ENCODE measurements at regions not wholly inside any gene's neighbourhood (a gene's known extent, or its start where the extent isn't known, plus 50 kb on each side); places are given as distances from the start of the nearest gene placed in this dataset.

- H3K18ac ChIP-seq (ENCODE audit: extremely low read depth, low read length), result no peak overlapping the region
- H3K14ac ChIP-seq (ENCODE audit: insufficient read length), result no peak overlapping the region
- DNase-seq (ENCODE audit: low read depth in 1 of 2, low spot score in 2 of 2), result no peak
- no peak overlapping the region for H3K9ac ChIP-seq (replicated peaks in 1 of 4; ENCODE audit: extremely low read depth in 1 of 4, low read depth in 3 of 4, low read length in 3 of 4)
- H2AK5ac ChIP-seq (ENCODE audit: low read depth, low read length), result no peak overlapping the region
- H4K91ac ChIP-seq (replicated peaks; ENCODE audit: insufficient read length, low read length), result no peak overlapping the region
- no peaks in the 10 kb centered on the region for H4K20me1 ChIP-seq (replicated peaks in 1 of 2; ENCODE audit: control insufficient read depth in 1 of 2, insufficient read depth in 2 of 2, low read length in 2 of 2)
- FAIRE-seq, result no peak
- no peak overlapping the region for H2BK120ac ChIP-seq (replicated peaks; ENCODE audit: low read depth, low read length)
- no peak overlapping the region for H3K4ac ChIP-seq (replicated peaks; ENCODE audit: insufficient read length, low read depth, low read length)
- H3K4me3 ChIP-seq (ENCODE audit: extremely low read depth in 1 of 4, insufficient read depth in 2 of 4, low read depth in 3 of 4, low read length in 4 of 4), result no peak overlapping the region
- no peak overlapping the region for H3K56ac ChIP-seq (replicated peaks; ENCODE audit: insufficient read length, low read depth, low read length)
- no peak overlapping the region for H4K8ac ChIP-seq (ENCODE audit: extremely low read depth, insufficient read depth, low read length)
- H2AFZ ChIP-seq (ENCODE audit: low read length), result no peak overlapping the region
- no peaks in the 10 kb centered on the region; a peak in 1 of 7 replicates for H3K4me1 ChIP-seq (replicated peaks in 1 of 4; ENCODE audit: control insufficient read depth in 3 of 4, insufficient read depth in 4 of 4, low read length in 3 of 4)
- no peak overlapping the region for H3K27ac ChIP-seq (ENCODE audit: low read depth, low read length)
- no peaks in the 10 kb centered on the region for H3K9me3 ChIP-seq (ENCODE audit: insufficient read depth in 2 of 2, low read depth in 1 of 2, low read length in 1 of 2)
- H2BK12ac ChIP-seq (ENCODE audit: low read depth, low read length), result no peak overlapping the region
- H3K23me2 ChIP-seq (ENCODE audit: low read depth, low read length), result no peaks in the 10 kb centered on the region
- no peaks in the 10 kb centered on the region for H3K79me2 ChIP-seq (ENCODE audit: control insufficient read depth in 1 of 2, insufficient read depth in 2 of 2, low read length in 2 of 2)
- H2BK15ac ChIP-seq (ENCODE audit: low read length), result no peak overlapping the region
- H3K36me3 ChIP-seq (ENCODE audit: control insufficient read depth in 2 of 4, insufficient read depth in 4 of 4, low read length in 3 of 4), result no peaks in the 10 kb centered on the region
- POLR2A ChIA-PET (ENCODE audit: partially characterized antibody), result no interaction called here
- 88 to 100% methylated on average over 2 to 5 of the region's 5 CpGs for WGBS, 2 experiments (ENCODE audit: extremely low coverage in 1 of 2, insufficient coverage in 1 of 2, insufficient read length in 1 of 2, insufficient replicate concordance in 2 of 2, low coverage in 1 of 2, low lambda C conversion rate in 2 of 2, missing lambda C conversion rate in 1 of 2)
- CTCF ChIA-PET (ENCODE audit: partially characterized antibody), result interaction anchor here (1.1 to 1.5 kb wide), 4 partner anchors 9 to 119 kb away, joined by 3 to 5 read pairs (median 4); no protein-coding TSS in a partner anchor
- no peak overlapping the region for H3K4me2 ChIP-seq (ENCODE audit: insufficient read depth in 1 of 2, low read depth in 2 of 2, low read length in 2 of 2)
- H3K27me3 ChIP-seq (replicated peaks in 1 of 4; ENCODE audit: control insufficient read depth in 3 of 4, extremely low read depth in 1 of 4, insufficient read depth in 3 of 4, low read length in 3 of 4), result no peaks in the 10 kb centered on the region
- no peak overlapping the region for H4K5ac ChIP-seq (ENCODE audit: insufficient read length, low read depth, low read length)
- TF ChIP-seq SAP30 (IDR thresholded peaks at IDR 0.05; ENCODE audit: insufficient read depth, insufficient replicate concordance, low read length) (no peak), RAD21 (IDR thresholded peaks at IDR 0.05 in 1 of 2, conservative IDR thresholded peaks at IDR 0.05 in 1 of 2; ENCODE audit: low read depth in 2 of 2, low read length in 2 of 2) (no peak)
- no peak overlapping the region for H2BK5ac ChIP-seq (ENCODE audit: low read depth, low read length)
- H3K79me1 ChIP-seq (ENCODE audit: low read depth, low read length), result no peaks in the 10 kb centered on the region
- H2BK20ac ChIP-seq (ENCODE audit: low read length), result no peak overlapping the region
- no peak overlapping the region for H3K23ac ChIP-seq (ENCODE audit: insufficient read length)
Observed at GRCh38 chr1:239858529-239858928, 233.2 kb upstream of the FMN2 start.

Data from H1 (cell line).